Cardiac septum (tissue), 1 donor: ENCODE measurements at regions not wholly inside any gene's neighbourhood (a gene's known extent, or its start where the extent isn't known, plus 50 kb on each side); places are given as distances from the start of the nearest gene placed in this dataset.
"Not testable (repeated sequence)": the region's sequence is repeated elsewhere in the genome, so short reads cannot be mapped to it uniquely, and the experiment has no call there.

Experiments
- DNase-seq: peaks from one replicate; pipeline ENCODE4 v3.0.0-alpha.2; 2020; ENCODE audit warnings: low spot score
- intact Hi-C: fragments of 100-400 bp; cut with DNase I; formaldehyde crosslinking; loops from one replicate; pipeline ENCODE4 v1.14.0; 2022
- donor health status: DM: no; HTN: no; CAD: no.

DNA sequence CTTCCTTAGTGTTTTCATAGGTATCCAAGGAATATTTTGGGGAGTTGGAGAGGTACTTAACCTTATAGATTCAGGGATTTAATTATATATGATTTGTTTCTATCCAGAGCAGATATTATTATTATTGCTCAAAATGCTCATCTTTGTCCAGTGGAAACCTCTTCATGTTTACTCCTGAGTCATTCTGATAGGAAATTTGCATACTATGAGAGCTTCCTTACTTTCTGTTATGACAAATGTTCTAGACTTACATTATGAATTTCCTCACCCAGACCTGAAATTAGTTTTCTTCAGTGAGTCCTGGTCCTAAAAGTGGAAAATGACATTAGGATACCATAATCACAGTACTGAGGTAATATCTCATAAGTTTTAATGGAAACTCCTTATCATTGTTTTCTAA is 57.5 kb upstream of the PLPPR5 start:
- no peak for DNase-seq
- intact Hi-C loops, result no loop called here

DNA sequence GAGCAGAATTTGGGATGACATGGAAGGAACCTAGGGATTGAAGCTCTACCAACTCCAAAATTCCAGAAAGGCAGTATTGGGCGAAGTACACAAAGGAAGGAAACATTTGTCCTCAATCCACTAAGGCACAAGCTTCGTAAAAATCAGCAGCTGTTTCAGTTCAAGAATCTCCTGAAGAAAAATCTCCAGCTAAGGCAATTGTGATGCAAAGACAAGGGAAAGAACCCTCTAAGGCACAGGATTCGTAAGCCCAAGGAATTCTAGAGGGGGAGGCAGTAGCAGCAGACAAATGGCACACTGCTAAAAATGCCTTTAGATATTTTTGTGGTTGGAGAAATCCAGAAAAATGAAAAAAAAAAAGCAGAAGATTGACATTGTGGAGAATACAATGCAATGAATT is 64.5 kb upstream of the PLPPR5 start:
- no peak for DNase-seq
- intact Hi-C loops, result no loop called here

DNA sequence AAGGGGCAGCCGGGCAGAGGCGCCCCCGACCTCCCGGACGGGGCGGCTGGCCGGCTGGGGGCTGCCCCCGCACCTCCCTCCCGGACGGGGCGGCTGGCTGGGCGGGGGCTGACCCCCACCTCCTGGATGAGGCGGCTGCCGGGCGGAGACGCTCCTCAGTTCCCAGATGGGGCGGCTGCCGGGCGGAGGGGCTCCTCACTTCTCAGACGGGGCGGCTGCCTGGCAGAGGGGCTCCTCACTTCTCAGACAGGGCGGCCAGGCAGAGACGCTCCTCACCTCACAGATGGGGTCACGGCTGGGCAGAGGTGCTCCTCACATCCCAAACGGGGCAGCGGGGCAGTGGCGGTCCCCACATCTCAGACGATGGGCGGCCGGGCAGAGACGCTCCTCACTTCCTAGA is 73.9 kb upstream of the PLPPR5 start:
- intact Hi-C loops, DNase-seq: not testable (repeated sequence)

DNA sequence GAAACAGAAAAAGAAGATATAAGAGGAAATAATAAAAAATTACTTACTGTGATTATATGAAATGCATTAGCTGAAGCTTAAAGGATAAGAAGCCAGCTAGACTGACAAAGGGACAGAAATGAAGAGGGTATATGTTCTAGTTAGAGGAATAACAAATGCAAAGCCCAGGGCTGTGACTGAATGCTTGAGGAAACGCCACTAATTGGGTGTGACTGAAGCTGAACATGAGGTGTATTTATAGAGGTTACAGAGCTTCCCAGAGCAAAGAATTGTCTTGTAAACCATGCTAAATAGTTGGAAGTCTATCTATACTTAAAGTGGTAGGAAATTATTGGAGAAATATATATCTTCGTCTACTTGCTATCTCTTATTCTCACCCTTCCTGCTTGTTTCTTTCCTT is 77.7 kb upstream of the PLPPR5 start:
- DNase-seq, result no peak
- intact Hi-C loops, result no loop called here

DNA sequence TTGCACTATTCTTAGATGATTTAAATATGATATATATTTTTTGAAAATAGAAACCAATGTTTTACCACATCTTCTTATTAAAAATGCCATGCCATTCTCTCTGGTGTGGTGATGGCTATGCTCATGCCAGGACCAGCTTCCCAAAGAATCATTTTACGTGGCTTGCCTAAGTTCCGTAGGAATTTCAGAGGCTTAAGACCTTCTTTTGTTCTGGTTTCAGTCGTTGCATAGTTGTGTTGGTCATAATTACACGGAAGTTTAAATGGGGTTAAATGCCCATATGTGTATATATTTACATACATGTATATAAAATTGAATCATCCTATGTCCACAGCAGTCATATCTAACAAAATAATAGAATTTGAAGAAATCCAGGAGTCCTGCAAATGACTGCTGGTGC is 78.7 kb upstream of the PLPPR5 start:
- intact Hi-C loops, result no loop called here

DNA sequence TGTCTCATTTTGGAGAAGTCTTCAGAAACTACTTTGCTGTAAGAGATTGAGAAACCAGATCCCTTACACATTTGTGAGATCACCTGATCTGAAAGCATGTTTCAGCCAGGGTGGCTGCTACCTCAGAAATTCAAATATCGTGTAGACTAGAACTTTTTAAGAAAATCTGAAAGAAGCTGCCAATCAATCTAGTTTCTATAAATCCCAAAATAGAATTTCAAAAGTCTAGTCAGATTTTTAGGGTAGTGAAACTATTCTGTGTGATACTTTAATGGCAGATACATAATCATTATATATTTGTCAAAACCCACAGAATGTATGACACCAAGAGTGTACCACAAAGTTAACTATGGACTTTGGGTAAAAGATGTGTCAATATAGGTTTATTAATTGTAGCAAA is 79.9 kb upstream of the PLPPR5 start:
- no peak for DNase-seq
- intact Hi-C loops, result no loop called here

More for the DNA sequence above, 78.7 kb upstream of the PLPPR5 start:
- no peak for DNase-seq

DNA sequence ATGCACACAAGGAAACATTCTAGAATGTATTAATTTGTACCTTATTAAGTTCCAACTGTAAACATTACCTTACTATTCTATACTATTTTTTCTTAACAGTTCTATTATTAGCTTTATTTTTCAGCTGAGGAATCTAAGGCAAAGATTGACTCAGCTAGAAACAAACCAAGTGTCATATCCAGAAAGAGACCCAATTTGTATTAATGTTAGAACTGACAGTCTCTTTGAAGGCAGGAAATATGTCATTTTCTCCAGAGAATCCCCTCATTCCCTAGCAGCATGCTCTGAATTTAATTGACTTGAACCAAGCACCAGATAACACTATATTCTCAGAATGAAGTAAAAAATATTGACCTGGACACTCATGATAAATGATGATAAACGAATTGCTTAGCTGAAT is 81.4 kb upstream of the PLPPR5 start:
- intact Hi-C loops, result no loop called here
- no peak for DNase-seq

DNA sequence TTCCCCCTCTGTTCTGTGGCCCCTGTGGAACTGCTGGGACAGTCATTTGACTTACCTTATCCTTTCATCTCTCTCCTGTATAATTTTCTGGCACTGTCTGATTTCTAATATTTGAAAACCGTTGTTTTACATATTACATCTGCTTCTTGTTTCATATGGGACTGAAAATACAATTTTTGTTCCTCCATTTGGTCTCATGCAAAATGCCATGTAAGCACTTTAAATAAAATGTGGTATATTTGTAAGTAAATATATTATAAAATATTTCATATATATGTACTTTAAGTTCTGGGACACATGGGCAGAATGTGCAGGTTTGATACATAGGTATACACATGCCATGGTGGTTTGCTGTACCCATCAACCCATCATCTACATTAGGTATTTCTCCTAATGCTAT is 93.9 kb upstream of the PLPPR5 start:
- intact Hi-C loops, result no loop called here
- DNase-seq, result no peak

DNA sequence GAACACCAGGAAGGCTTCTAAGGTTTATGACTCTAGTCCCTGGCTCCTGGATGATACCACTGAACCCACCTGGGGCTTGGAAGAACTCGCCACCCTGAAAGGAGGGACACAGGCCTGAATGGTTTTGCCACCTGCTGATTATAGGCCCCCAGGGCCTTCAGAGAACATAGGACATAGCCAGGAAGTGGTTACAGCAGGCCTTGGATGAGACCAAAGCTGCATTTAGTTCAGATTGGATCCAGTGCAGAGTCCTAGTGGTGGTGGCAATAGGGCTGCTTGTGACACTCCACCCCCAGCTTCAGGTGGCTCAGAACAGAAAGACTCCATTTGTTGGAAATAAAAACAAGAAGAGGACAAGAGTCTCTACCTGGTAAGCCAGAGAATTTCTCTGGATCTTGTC is 101.6 kb upstream of the PLPPR5 start:
- intact Hi-C loops, result no loop called here
- DNase-seq, result no peak

DNA sequence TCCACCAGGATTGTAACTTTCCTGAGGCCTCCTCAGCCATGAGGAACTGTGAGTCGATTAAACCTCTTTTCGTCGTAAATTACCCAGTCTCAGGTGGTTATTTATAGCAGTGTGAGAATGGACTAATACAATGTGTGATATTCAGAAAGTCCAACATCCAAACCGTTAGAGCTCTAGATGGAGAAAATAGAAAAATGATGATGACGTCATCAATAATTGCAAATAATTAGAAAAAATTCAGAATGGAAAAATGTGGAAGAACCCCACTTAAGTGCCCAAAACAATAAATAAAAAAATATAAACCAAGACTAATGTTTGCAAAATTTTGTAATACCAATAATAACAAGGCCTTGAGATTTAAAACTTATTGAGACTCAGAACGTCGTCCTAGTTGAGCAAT is 103.0 kb upstream of the PLPPR5 start:
- no peak for DNase-seq
- intact Hi-C loops, result no loop called here

DNA sequence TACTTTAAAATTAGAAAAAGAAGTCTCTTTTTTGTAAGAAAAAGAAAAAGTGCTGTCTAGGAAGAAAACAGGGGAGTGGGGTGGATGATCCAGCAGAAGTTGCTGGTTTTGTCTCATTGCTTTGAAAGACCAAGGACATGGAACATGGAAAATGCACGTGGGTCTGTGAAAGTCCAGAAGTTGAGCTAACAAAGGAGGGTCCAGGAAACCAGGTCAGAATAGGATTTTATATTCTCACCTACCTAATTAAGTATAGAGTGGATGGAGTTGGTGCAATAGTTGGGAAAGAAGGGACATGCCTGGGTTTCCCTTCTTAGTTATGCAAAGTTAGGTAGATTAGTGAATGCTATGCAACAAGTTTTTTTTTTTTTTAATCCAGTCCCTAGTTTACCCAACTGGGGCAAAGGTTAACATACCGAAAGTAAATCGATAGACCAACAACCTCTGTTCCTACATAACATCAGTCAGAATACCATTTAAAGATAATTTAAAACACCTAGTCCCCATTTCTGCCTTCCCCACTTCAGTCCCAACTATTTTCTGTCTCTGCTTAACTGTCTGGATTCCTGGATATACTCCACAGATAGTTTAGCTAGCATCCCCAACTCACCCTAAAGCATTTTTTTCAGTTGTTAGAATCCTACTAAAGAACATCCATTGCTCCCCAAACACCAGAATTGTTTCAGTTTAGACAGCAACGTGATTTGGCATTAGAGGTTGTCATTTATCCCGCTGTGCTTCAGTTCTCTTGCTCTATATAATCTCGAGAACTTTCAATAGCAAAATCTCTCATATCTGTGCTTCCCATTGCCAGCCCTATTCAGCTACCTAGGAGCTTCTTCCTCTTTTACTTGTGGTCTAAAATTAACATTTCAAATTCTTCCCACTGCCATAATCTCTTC is 105.7 kb upstream of the PLPPR5 start:
- intact Hi-C loops, result no loop called here
- DNase-seq, result no peak

DNA sequence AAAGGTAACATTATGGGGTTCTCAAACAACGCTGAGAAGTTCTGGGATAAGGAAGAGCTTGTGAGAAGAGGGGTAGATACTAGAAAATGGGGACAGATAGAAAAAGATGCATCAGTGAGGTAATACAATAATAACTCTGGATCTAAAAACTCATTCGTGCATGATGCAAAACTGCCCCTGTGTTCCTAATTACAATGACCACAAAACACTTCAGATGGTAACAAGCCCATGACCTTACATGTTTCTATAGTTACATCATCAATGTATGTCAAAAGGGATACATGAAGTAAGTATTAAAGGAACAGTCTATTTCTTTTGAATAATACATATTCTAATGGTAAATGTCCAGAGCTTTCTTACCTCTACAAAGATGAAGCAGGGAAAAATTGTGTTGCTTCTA is 110.6 kb upstream of the PLPPR5 start:
- DNase-seq, result no peak
- intact Hi-C loops, result no loop called here

DNA sequence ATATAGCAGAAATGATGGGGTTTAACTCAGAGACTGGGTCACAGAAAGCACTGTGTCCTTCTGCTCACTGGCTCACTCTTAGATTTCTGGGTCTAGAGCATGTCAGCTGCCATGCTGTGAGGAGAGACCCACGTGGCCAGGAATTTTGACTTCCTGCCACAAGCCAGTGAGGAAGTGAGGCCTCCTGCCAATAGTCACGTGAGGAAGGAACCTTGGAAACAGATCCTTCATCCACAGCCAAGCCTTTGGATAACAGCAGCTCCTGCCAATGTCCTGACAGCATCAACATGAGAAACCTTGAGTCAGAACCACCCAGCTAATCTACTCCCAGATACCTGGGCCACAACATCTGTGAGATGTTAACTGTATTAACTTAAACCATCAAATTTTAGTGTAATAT is 114.5 kb upstream of the PLPPR5 start:
- DNase-seq, result no peak
- intact Hi-C loops, result no loop called here

DNA sequence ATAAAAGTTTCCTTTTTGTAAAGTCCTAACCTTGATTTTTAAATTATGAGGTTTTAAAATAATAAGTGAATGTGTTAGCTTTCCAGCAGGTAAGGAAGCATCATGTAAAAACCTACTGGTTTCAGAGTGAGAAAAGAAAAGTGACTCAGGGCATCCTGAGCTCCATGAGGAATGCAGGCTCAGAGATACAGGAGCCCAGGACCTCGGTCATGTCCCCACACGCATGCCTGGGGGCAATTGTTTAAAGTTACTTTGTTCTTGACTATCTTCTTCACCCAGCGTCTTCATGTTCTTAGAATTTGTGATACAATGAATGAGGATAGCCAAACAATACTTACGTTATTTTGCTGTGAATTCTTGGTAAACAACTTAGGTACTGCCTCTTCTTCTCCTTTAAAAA is 117.4 kb upstream of the PLPPR5 start:
- intact Hi-C loops, result no loop called here
- DNase-seq, result no peak

DNA sequence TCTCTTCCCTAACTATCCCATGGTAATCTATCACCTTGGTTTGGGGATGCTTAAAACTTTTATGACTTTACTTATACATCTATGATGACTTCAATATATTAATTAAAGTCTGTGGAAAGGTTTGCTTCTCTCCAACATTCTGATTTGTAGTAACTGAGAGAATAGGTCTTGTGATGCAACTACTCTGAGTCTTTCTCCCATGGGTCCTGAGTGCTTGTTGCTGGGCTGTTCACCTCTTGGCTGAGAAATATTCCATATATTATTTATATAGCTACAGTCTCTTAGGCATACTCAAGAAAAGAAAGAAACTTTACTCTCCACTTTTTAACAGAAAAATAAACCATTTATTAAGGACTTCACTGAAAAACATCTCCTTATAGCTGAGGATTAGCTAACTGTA is 119.3 kb upstream of the PLPPR5 start:
- no peak for DNase-seq
- intact Hi-C loops, result no loop called here

DNA sequence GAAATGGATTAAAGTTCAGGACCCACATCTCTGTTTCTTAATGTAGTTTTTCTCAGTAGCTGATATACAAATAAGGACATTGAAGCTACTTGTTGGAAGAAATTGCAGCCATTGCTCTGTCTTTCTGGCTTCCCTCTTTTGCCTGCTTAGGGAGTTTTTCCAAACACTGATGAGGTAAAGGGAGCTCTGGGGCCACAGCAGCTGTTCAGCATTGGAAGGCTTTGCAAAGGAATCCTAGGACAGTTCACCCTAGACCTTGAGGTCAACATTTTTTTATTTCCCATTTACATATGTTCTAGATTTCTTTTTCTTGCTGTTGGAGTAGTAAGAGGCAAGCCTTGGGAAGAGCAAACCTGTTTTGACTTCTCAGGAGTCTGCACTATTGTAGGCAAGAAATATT is 126.9 kb upstream of the PLPPR5 start:
- intact Hi-C loops, result no loop called here
- no peak for DNase-seq

DNA sequence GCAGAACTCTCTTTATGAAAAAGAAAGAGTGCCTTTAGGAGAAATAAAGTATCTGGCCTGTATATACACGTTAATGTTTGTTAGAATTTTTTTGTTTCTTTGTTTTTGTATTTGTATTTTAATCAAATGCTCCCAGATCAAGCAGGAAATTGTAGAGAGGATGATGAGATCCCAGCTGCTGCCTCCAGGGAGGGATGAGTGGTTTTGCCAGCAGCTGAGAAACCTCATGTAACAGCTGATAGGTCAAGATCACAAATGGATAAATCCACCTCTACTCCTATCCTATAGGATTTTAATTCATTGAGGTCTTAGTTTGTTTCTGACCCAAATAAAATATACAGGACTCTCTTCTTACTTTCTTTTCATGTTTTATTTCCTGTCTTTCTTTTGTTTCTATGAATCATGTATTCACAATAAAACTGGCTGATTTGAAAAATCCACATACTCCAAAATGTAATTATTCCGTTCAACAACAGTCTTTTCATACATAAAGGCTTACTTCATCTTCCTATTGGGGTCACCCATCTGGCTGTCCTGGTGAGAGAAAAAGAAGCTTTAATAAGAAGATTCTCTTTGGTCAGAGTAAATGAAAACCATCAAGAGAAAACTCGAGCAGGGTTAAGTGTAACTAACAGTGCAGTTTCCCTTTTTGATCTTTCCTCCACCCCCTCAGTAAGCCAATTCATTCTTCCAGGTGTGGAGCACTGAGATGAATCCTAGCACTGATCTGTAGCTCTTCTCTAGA is 129.3 kb upstream of the PLPPR5 start:
- intact Hi-C loops, result no loop called here

DNA sequence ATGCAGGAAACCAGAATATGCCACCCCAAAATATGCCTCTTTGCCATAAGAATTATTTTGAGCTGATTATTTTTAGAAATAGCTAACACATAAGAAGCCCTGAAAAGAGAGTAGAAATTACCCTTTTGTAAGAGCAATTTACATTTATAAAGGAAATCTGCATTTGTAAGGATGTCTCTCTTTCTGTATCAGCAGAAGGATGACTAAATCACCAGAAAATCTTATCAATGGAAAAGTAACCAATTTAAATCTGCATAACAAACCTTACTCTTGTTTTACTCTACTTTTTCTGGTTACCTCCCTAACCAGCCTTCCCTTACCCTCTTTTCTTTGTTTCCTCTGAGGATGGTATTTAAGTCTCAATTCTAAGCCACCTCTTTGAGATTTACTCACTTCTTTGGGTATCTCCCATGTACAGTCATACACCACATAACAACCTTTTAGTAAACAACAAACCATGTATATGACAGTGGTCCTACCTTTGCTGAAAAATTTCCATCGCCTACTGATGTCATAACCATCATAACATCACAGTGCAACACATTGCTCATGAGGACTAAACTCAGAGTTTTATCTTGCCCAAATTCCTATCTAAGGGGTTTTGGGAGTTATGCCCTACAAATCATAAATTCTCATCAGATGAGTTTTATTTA is 126.6 kb upstream of the PLPPR4 start:
- intact Hi-C loops, result no loop called here
- no peak for DNase-seq

More for the DNA sequence above, 129.3 kb upstream of the PLPPR5 start:
- no peak for DNase-seq

DNA sequence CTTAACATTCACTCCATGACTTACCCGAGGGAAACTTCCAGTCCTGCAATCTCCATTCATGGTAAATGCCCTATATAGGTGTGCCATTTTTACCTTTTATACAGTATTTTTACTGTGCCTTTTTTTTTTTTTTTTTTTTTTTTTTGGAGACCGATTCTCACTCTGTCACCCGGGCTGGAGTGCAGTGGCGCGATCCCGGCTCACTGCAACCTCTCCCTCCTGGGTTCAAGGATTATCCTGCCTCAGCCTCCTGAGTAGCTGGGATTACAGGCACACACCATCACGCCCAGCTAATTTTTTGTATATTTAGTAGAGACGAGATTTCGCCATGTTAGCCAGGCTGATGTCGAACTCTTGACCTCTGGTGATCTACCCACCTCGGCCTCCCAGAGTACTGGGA is 124.4 kb upstream of the PLPPR4 start:
- DNase-seq, result no peak
- intact Hi-C loops, result no loop called here

DNA sequence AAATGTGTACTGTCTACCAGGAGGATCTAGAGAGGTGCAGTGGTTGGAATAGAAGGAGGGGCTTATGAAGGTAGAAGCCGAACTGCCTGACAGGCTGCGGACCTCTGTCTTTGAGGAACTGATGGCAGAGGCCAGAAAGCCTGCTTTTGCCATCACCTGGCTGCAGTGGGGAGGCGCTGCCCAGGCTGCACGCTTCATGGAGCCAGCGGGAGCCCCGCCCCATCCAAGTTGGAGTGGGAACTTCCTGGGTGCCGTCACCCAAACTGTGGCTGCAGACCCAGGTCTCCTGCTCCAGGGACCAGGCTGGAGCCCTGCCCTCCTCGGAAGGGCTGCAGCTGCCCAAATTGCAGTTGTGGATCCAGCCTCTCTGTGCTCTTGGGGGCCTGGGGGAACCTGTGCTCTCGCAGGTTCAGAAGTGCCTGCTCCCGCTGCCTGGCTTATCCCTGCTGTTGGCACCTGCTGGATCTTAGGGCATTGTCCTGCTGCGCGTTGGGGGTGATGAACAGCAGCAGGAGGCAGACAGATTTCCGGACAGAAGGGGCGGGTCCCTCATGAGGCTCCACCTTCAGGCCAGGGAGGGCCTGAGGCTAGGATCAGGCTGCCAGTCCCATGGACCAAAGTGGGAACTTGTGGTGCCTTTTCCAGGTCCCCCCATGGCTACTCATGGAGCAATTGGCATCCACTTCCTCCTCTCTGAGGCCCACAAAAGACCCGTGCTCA is 118.0 kb upstream of the PLPPR4 start:
- peak; percentile 46 for DNase-seq
- intact Hi-C loops, result no loop called here
